GM23248 (cell line): ENCODE measurements at regions not wholly inside any gene's neighbourhood (a gene's known extent, or its start where the extent isn't known, plus 50 kb on each side); places are given as distances from the start of the nearest gene placed in this dataset.

Source experiments
- EZH2 ChIP-seq: fragments of 200-600 bp; sonication (generic); IDR thresholded peaks from 2 replicates; pipeline ENCODE4 v1.6.1; 2018; ENCODE audit warnings: antibody characterized with exemption, mild to moderate bottlenecking; ENCODE audit not compliant: insufficient read depth, poor library complexity, severe bottlenecking
- EZH2phosphoT487 ChIP-seq: fragments of 200-600 bp; sonication (generic); IDR thresholded peaks from 2 replicates; pipeline ENCODE4 v1.6.1; 2018; ENCODE audit warnings: antibody characterized with exemption, moderate library complexity, mild to moderate bottlenecking, low read depth; ENCODE audit not compliant: insufficient read depth

GRCh38 chr18:73852789-73853549 lies 294.7 kb downstream of the FBXO15 start:
- TF ChIP-seq EZH2phosphoT487 (no peak), EZH2 (no peak)
